ENCODE measurements at regions not wholly inside any gene's neighbourhood (a gene's known extent, or its start where the extent isn't known, plus 50 kb on each side); places are given as distances from the start of the nearest gene placed in this dataset.

- TF ChIP-seq, protein P1, sequence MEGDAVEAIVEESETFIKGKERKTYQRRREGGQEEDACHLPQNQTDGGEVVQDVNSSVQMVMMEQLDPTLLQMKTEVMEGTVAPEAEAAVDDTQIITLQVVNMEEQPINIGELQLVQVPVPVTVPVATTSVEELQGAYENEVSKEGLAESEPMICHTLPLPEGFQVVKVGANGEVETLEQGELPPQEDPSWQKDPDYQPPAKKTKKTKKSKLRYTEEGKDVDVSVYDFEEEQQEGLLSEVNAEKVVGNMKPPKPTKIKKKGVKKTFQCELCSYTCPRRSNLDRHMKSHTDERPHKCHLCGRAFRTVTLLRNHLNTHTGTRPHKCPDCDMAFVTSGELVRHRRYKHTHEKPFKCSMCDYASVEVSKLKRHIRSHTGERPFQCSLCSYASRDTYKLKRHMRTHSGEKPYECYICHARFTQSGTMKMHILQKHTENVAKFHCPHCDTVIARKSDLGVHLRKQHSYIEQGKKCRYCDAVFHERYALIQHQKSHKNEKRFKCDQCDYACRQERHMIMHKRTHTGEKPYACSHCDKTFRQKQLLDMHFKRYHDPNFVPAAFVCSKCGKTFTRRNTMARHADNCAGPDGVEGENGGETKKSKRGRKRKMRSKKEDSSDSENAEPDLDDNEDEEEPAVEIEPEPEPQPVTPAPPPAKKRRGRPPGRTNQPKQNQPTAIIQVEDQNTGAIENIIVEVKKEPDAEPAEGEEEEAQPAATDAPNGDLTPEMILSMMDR (IDR thresholded peaks at IDR 0.05) = no peak
- TF ChIP-seq POLR2A (IDR thresholded peaks at IDR 0.05) = no peak
- TF ChIP-seq EP300 (IDR thresholded peaks at IDR 0.05) = no peak
Measured at GRCh38 chr2:59888015-59888414, 665.4 kb downstream of the BCL11A start.
